ENCODE measurements at regions not wholly inside any gene's neighbourhood (a gene's known extent, or its start where the extent isn't known, plus 50 kb on each side); places are given as distances from the start of the nearest gene placed in this dataset.
A peak's percentile ranks its signal among the peaks of the same experiment; 100 is the strongest.

DNA sequence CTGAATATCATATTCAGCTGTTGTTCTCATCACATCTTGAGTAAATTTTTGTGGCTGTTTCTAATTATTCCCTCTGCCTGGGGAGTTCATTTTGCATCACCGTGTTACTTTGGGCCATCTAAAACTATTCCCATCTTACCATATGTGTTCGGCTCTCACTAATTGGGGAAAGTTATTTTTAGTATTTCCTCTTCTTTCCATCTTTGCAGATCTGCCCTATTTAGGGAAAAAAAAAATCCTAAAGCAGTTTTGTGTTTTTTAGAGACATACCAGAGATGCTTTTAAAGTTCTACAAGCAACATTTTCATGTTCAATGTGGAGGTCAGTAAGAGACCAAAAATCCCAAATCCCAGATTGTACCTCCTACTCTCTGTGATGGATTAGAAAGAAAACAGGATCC is 111.3 kb upstream of the NDUFV2 start:
- ATAC-seq (no peak), DNase-seq (ENCODE audit: extremely low read depth in 1 of 4, low spot score in 3 of 4) (no peak), FAIRE-seq (no peak)
- ChIA-PET CTCF (ENCODE audit: low intra/inter-chr PET ratio) (no interaction called here), POLR2A (interaction anchor here (1.0 kb wide), 1 partner anchor 17 kb away, joined by 3 read pairs; no protein-coding TSS in a partner anchor)
- H3K4me2 ChIP-seq (ENCODE audit: insufficient read depth, low read length) = no peak overlapping the region
- H3K36me3 ChIP-seq (ENCODE audit: control insufficient read depth, insufficient read depth, low read length) = no peaks in the 10 kb centered on the region
- intact Hi-C loops (cut with micrococcal nuclease) (loop anchor here (5.0 kb wide), 1 partner anchor 156 kb away; no protein-coding TSS in a partner anchor), in situ Hi-C loops (cut with MboI) (no loop called here)
- no peaks in the 10 kb centered on the region for H3K27me3 ChIP-seq (ENCODE audit: control insufficient read depth in 2 of 2, insufficient read depth in 2 of 2, low read length in 2 of 2)
- no peaks in the 10 kb centered on the region for H3K79me2 ChIP-seq (ENCODE audit: control insufficient read depth, insufficient read depth, low read length)
- peaks cover 14 to 41% of the 10 kb centered on the region in 2 experiments; a peak in 4 of 5 replicates for H3K4me1 ChIP-seq (replicated peaks in 1 of 2; ENCODE audit: control insufficient read depth in 2 of 2, insufficient read depth in 2 of 2, low read length in 2 of 2)
- no peak overlapping the region for H3K27ac ChIP-seq (ENCODE audit: extremely low read depth, low read depth, low read length)
- peak overlapping the region; percentile 41 for H2AFZ ChIP-seq (ENCODE audit: low read depth, low read length)
- no TSS peak for BruUV-seq (replicated peaks)
- H3K9ac ChIP-seq (ENCODE audit: insufficient read depth in 1 of 2, low read depth in 2 of 2, low read length in 2 of 2) = no peak overlapping the region
- H3K9me1 ChIP-seq (ENCODE audit: control insufficient read depth, insufficient read depth, low read length) = peaks cover 1% of the 10 kb centered on the region
- 65% methylated on average over 2 of the region's 2 CpGs for WGBS (ENCODE audit: insufficient coverage, low coverage, missing lambda C conversion rate)
- H3K4me3 ChIP-seq = no peak overlapping the region
- H4K20me1 ChIP-seq (replicated peaks; ENCODE audit: control insufficient read depth, insufficient read depth, low read length) = no peaks in the 10 kb centered on the region
- H3K9me3 ChIP-seq (replicated peaks; ENCODE audit: control insufficient read depth, insufficient read depth, low read depth, low read length) = no peaks in the 10 kb centered on the region; the same call in 1 of the 2 replicates
- TF ChIP-seq CBX3 (IDR thresholded peaks at IDR 0.05; ENCODE audit: borderline replicate concordance in 1 of 2, low read length in 2 of 2) (no peak), ZNF324 (CRISPR knock-in tag; IDR thresholded peaks at IDR 0.05) (no peak), TEAD1 (CRISPR knock-in tag; IDR thresholded peaks at IDR 0.05) (no peak), ZNF740 (CRISPR knock-in tag; IDR thresholded peaks at IDR 0.05) (no peak), ZNF740 (tag; IDR thresholded peaks at IDR 0.05) (no peak), ZNF444 (CRISPR knock-in tag; IDR thresholded peaks at IDR 0.05) (no peak), SIRT6 (IDR thresholded peaks at IDR 0.05; ENCODE audit: low read depth, low read length) (no peak), MBD2 (IDR thresholded peaks at IDR 0.05; ENCODE audit: borderline replicate concordance, low read depth) (no peak), ZNF395 (CRISPR knock-in tag; IDR thresholded peaks at IDR 0.05) (no peak), EHMT2 (IDR thresholded peaks at IDR 0.05) (no peak), ATF6 (CRISPR knock-in tag; IDR thresholded peaks at IDR 0.05) (no peak), NFE2 (IDR thresholded peaks at IDR 0.05; ENCODE audit: low read depth) (no peak), ZBTB2 (IDR thresholded peaks at IDR 0.05) (no peak), ZNF551 (CRISPR knock-in tag; IDR thresholded peaks at IDR 0.05) (no peak)
- TF ChIP-seq, protein P1, sequence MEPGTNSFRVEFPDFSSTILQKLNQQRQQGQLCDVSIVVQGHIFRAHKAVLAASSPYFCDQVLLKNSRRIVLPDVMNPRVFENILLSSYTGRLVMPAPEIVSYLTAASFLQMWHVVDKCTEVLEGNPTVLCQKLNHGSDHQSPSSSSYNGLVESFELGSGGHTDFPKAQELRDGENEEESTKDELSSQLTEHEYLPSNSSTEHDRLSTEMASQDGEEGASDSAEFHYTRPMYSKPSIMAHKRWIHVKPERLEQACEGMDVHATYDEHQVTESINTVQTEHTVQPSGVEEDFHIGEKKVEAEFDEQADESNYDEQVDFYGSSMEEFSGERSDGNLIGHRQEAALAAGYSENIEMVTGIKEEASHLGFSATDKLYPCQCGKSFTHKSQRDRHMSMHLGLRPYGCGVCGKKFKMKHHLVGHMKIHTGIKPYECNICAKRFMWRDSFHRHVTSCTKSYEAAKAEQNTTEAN (CRISPR knock-in tag; IDR thresholded peaks at IDR 0.05) = no peak
- TF ChIP-seq, protein P2, sequence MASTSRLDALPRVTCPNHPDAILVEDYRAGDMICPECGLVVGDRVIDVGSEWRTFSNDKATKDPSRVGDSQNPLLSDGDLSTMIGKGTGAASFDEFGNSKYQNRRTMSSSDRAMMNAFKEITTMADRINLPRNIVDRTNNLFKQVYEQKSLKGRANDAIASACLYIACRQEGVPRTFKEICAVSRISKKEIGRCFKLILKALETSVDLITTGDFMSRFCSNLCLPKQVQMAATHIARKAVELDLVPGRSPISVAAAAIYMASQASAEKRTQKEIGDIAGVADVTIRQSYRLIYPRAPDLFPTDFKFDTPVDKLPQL (IDR thresholded peaks at IDR 0.05; ENCODE audit: extremely low read depth, insufficient read length) = no peak

All from K562 (cell line).